Activated T-helper 17 cell treated with anti-CD3 and anti-CD28 coated beads, Interleukin-2, amount 50 U/mL, for 72 hours (primary cell): ENCODE measurements at regions not wholly inside any gene's neighbourhood (a gene's known extent, or its start where the extent isn't known, plus 50 kb on each side); places are given as distances from the start of the nearest gene placed in this dataset.
"Not testable (repeated sequence)": the region's sequence is repeated elsewhere in the genome, so short reads cannot be mapped to it uniquely, and the experiment has no call there.

Experiments used
- ATAC-seq: fragments of 150-1000 bp; cut with Tn5 transposase; replicated peaks from 2 replicates; pipeline ENCODE4 v1.10.0; 2021; ENCODE audit warnings: mild to moderate bottlenecking, moderate library complexity
- H3K27ac Mint-ChIP-seq: one replicate; pipeline ENCODE4 v1.8.0; 2022; ENCODE audit warnings: mixed read lengths
- H3K27me3 Mint-ChIP-seq: one replicate; pipeline ENCODE4 v1.8.0; 2022; ENCODE audit warnings: mixed read lengths
- H3K36me3 Mint-ChIP-seq: one replicate; pipeline ENCODE4 v1.8.0; 2022; ENCODE audit warnings: low read depth, mild to moderate bottlenecking, mixed read lengths
- H3K4me1 Mint-ChIP-seq: one replicate; pipeline ENCODE4 v1.8.0; 2022; ENCODE audit warnings: mixed read lengths
- H3K4me3 Mint-ChIP-seq: one replicate; pipeline ENCODE4 v1.8.0; 2022; ENCODE audit warnings: mild to moderate bottlenecking, mixed read lengths
- H3K9me3 Mint-ChIP-seq: one replicate; pipeline ENCODE4 v1.8.0; 2022; ENCODE audit warnings: mixed read lengths

DNA sequence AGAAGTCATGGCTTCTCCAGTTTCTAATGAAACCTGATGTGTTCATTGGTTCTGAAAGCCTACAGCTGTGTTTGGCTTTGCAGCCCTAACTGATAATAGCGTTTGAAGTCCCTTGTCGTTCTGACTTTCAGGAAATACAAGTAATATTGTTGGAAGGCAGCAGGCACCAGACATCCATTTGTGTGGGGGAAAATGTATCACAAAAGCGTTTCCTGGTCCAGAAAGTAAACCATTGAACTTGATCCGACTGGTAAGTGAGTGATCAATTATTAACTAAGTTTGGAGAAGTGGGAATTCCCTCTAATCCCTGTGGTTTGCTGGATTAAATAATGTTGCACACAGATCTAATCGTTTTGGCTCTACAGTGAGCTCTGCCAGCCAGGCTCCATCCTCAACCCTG, 77.3 kb upstream of the LTA4H start:
- Mint-ChIP-seq H3K36me3 (no peaks in the 10 kb centered on the region), H3K4me1 (peaks cover 7% of the 10 kb centered on the region), H3K4me3 (no peak overlapping the region), H3K27ac (no peak overlapping the region), H3K9me3 (no peaks in the 10 kb centered on the region), H3K27me3 (no peaks in the 10 kb centered on the region)
- no peak for ATAC-seq

- Mint-ChIP-seq H3K4me3 (no peak overlapping the region), H3K27ac (no peak overlapping the region), H3K27me3 (no peaks in the 10 kb centered on the region), H3K4me1 (peaks cover 5% of the 10 kb centered on the region), H3K36me3 (no peaks in the 10 kb centered on the region), H3K9me3 (no peaks in the 10 kb centered on the region)
- ATAC-seq = no peak
Measured at GRCh38 chr12:96117460-96117859, 76.7 kb upstream of the ELK3 start.

- no peak overlapping the region for H3K27ac Mint-ChIP-seq
- H3K4me3 Mint-ChIP-seq = no peak overlapping the region
- no peaks in the 10 kb centered on the region for H3K27me3 Mint-ChIP-seq
- no peaks in the 10 kb centered on the region for H3K9me3 Mint-ChIP-seq
- H3K4me1 Mint-ChIP-seq = peaks cover 5% of the 10 kb centered on the region
- ATAC-seq = peak; percentile 12
- H3K36me3 Mint-ChIP-seq = no peaks in the 10 kb centered on the region
Measured at GRCh38 chr12:96120359-96121100, 73.6 kb upstream of the ELK3 start.

- Mint-ChIP-seq H3K27ac (no peak overlapping the region), H3K27me3 (no peaks in the 10 kb centered on the region), H3K4me3 (no peak overlapping the region), H3K36me3 (no peaks in the 10 kb centered on the region), H3K4me1 (peaks cover 5% of the 10 kb centered on the region), H3K9me3 (no peaks in the 10 kb centered on the region)
- peak; percentile 81 for ATAC-seq
Measured at GRCh38 chr12:96121271-96121711, 72.9 kb upstream of the ELK3 start.

DNA sequence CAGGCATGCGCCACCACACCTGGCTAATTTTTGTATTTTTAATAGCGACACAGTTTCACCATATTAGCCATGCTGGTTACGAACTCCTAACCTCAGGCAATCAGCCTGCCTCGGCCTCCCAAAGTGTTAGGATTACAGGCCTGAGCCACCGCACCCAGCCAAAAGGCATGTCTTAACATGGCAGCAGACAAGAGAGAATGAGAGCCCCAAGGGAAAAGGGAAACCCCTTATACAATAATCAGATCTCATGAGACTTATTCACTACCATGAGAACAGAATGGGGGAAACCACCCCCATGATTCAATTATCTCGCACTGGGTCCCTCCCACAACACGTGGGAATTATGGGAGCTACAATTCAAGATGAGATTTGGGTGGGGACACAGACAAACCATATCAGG, 65.9 kb upstream of the ELK3 start:
- not testable (repeated sequence) for H3K36me3 Mint-ChIP-seq, H3K27me3 Mint-ChIP-seq, ATAC-seq, H3K4me3 Mint-ChIP-seq, H3K9me3 Mint-ChIP-seq, H3K27ac Mint-ChIP-seq, H3K4me1 Mint-ChIP-seq

GRCh38 chr12:96130396-96131059, 63.6 kb upstream of the ELK3 start:
- Mint-ChIP-seq H3K9me3 (no peaks in the 10 kb centered on the region), H3K4me3 (no peak overlapping the region), H3K27me3 (peaks cover 4% of the 10 kb centered on the region), H3K27ac (no peak overlapping the region), H3K36me3 (no peaks in the 10 kb centered on the region), H3K4me1 (peaks cover 11% of the 10 kb centered on the region)
- no peak for ATAC-seq

DNA sequence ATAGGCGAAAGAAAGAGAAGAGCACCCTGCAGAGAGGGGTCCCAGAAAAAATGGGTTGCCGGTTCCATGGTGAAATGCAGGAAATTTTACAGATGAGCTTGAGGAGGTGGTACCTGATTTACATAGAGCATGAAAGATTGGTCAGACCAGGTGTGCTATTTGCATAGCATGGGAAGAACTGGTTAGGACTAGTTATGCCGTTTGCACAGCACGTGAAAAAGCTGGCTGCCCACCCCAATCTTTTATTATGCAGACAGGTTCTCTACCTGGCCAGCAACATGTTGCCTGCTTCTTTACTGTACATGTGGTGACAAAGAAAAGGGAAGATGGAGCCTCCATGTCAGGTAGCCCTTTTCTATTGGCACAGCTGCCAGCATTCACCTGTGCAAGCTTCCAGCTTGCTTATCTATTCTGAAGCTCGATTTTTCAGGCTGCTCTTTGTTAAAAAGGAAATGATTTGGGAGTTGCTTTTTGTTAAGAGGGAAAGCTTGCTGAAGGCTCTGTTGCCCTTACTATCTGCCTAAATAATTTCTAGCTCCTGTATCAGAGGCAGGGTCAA, 62.9 kb upstream of the ELK3 start:
- no peak overlapping the region for H3K27ac Mint-ChIP-seq
- no peaks in the 10 kb centered on the region for H3K36me3 Mint-ChIP-seq

DNA sequence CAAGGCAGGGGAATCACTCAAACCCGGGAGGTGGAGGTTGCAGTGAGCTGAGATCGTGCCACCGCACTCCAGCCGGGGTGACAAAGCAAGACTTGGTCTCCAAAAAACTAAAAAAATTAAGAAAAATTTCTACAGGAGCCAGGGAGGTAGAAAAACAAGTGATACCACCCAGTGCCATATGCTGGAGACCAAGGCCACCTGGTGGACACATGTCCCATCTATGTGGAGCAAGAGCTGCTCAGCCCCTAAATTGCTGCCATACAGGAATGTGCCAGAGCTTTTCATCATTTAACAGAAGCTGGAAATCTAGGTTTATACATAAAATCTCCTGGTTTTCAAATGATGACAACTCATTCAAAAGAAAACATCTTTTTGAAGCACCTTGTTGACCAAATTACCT, 61.4 kb upstream of the ELK3 start:
- Mint-ChIP-seq H3K27me3 (peaks cover 4% of the 10 kb centered on the region), H3K4me1 (peaks cover 17% of the 10 kb centered on the region), H3K27ac (no peak overlapping the region), H3K4me3 (no peak overlapping the region), H3K9me3 (no peaks in the 10 kb centered on the region), H3K36me3 (no peaks in the 10 kb centered on the region)
- no peak for ATAC-seq

More for the DNA sequence above, 62.9 kb upstream of the ELK3 start:
- Mint-ChIP-seq H3K27me3 (peaks cover 4% of the 10 kb centered on the region), H3K4me1 (peaks cover 11% of the 10 kb centered on the region), H3K9me3 (no peaks in the 10 kb centered on the region), H3K4me3 (no peak overlapping the region)
- ATAC-seq = no peak

DNA sequence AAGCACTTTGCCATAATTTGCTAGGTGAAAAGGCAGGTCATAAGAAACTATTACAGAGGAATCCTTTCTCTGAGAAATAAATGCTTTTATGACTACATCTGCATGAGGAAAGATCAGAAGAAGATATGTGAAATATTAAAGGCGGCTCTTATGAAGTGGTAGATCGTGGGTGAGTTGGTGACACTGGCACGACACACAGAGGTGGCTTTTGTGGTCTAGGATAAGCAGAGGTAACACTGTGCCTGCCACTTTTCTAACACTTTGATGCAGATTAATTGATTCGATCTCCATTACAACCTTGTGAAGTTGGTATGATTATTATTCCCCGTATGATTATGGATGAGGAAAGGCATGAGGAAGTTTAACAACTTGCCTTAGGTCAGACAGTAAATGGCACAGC, 60.0 kb upstream of the ELK3 start:
- peaks cover 17% of the 10 kb centered on the region for H3K4me1 Mint-ChIP-seq
- peak overlapping the region; percentile 29 for H3K4me3 Mint-ChIP-seq
- H3K36me3 Mint-ChIP-seq = no peaks in the 10 kb centered on the region
- H3K9me3 Mint-ChIP-seq = no peaks in the 10 kb centered on the region
- H3K27me3 Mint-ChIP-seq = peaks cover 4% of the 10 kb centered on the region
- H3K27ac Mint-ChIP-seq = peak overlapping the region; percentile 30
- ATAC-seq = peak; percentile 62

GRCh38 chr12:96136161-96136560, 58.0 kb upstream of the ELK3 start:
- H3K4me1 Mint-ChIP-seq = peaks cover 24% of the 10 kb centered on the region
- no peaks in the 10 kb centered on the region for H3K36me3 Mint-ChIP-seq
- ATAC-seq = no peak
- peak overlapping the region; percentile 37 for H3K27ac Mint-ChIP-seq
- H3K9me3 Mint-ChIP-seq = no peaks in the 10 kb centered on the region
- H3K27me3 Mint-ChIP-seq = peaks cover 4% of the 10 kb centered on the region
- H3K4me3 Mint-ChIP-seq = peak overlapping the region; percentile 21

DNA sequence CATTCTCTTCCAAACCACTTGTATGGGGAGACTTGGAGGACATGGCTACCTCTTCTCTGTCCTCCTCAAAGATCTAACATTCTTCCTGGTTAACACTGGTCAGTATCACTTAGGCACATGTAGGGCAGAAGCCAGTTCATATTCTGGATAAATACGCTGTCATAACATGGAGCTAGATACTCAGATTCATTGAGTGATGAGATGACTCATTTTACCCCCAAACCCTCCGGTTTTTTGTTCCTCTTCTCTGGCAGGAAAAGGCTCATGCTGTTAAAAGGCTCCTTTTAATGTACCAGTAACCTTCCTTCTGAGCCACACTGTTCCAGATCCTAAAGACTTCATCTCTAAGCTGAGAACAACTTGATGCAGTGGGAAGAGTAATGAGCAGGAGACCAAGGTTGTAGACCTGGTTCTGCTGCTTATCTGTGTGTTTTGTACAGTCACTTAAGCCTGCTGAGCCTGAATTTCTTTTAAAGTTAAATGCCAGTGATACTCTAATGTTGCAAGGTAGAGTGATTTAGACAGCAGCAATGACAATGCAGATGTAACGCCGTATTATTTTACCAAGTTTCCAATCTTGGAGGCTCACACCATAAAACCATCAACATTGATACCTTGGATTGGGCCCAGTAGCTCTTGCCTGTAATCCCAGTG, 57.3 kb upstream of the ELK3 start:
- peak overlapping the region; percentile 37 for H3K27ac Mint-ChIP-seq
- H3K27me3 Mint-ChIP-seq = peaks cover under 1% of the 10 kb centered on the region
- H3K4me1 Mint-ChIP-seq = peaks cover 20% of the 10 kb centered on the region
- H3K9me3 Mint-ChIP-seq = no peaks in the 10 kb centered on the region
- no peaks in the 10 kb centered on the region for H3K36me3 Mint-ChIP-seq
- peak; percentile 21 for ATAC-seq
- H3K4me3 Mint-ChIP-seq = peak overlapping the region; percentile 21

DNA sequence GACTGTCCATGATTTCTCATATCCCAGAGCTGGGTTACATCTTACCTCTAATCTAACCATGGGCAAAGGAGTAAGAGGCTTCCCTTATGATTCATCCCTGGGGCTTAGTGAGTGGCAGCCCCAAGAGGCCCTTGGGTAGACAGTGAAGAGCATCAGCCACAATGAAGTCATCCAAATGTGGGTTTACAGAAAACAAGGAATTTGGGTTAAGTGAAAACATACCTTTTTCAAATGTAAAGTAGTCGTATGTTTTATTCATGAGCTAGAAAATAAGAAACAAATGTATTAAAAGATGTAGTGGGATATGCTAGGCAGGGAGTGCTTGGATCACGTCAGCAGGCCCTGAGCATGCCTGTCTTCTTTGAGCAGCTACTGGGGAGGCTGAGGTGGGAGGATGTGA, 54.0 kb upstream of the ELK3 start:
- H3K27me3 Mint-ChIP-seq = no peaks in the 10 kb centered on the region
- no peaks in the 10 kb centered on the region for H3K36me3 Mint-ChIP-seq
- ATAC-seq = peak; percentile 97
- no peak overlapping the region for H3K27ac Mint-ChIP-seq
- H3K9me3 Mint-ChIP-seq = no peaks in the 10 kb centered on the region
- no peak overlapping the region for H3K4me3 Mint-ChIP-seq
- H3K4me1 Mint-ChIP-seq = peaks cover 32% of the 10 kb centered on the region

- H3K9me3 Mint-ChIP-seq = no peaks in the 10 kb centered on the region
- H3K27ac Mint-ChIP-seq = peak overlapping the region; percentile 69
- no peak overlapping the region for H3K4me3 Mint-ChIP-seq
- ATAC-seq = no peak
- no peaks in the 10 kb centered on the region for H3K36me3 Mint-ChIP-seq
- H3K4me1 Mint-ChIP-seq = peaks cover 31% of the 10 kb centered on the region
- H3K27me3 Mint-ChIP-seq = no peaks in the 10 kb centered on the region
Measured at GRCh38 chr12:96141216-96141912, 52.8 kb upstream of the ELK3 start.

DNA sequence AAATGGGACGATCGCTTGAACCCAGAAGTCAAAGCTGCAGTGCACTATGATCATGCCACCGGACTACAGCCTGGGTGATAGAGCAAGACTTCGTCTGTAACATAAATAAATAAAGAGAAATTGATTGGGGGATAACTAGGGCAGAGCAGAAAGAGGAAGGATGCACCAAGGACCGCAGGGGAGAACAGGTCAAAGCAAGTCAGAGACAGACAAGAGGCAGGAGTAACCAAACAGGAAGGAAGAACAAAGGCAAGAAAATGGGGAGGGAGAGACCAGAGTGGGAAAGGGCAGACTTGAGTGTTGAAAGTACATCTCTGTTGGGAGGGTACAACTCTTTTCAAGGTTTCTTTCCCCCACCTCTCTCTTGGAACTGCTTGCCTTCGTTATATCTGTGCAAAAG, 50.8 kb upstream of the ELK3 start:
- H3K27ac Mint-ChIP-seq = peak overlapping the region; percentile 69
- H3K27me3 Mint-ChIP-seq = no peaks in the 10 kb centered on the region
- ATAC-seq = peak; percentile 22
- H3K36me3 Mint-ChIP-seq = no peaks in the 10 kb centered on the region
- H3K9me3 Mint-ChIP-seq = no peaks in the 10 kb centered on the region
- peaks cover 25% of the 10 kb centered on the region for H3K4me1 Mint-ChIP-seq
- peak overlapping the region; percentile 69 for H3K4me3 Mint-ChIP-seq
